ENCODE measurements at regions not wholly inside any gene's neighbourhood (a gene's known extent, or its start where the extent isn't known, plus 50 kb on each side); places are given as distances from the start of the nearest gene placed in this dataset.

DNA sequence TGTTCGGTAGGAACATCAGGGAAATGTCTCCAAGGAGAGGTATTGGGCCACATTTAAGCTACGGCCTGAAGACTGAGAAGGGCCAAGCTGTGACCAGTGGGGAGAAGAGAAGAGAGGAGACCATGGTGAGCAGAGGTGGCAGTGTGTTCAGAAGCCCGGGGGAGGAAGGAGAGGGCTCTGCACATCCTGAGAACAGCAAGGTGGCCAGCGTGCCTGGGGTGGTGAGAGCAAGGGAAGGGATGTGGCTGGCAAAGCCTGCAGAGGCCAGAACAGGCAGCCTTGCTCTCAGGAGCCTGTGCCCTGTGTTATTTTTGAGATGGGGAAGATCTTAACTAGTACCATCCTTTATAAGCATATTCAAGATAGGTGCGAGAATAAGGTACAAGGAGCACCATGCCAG is 933.5 kb upstream of the EEF2KMT start:
- DNase-seq (ENCODE audit: low spot score) (no peak), ATAC-seq (no peak), FAIRE-seq (no peak)
- no peak overlapping the region for H3K4me3 ChIP-seq (replicated peaks in 1 of 3; ENCODE audit: insufficient read depth in 1 of 3, low read depth in 2 of 3, low read length in 3 of 3)
- no peaks in the 10 kb centered on the region for H3K4me1 ChIP-seq (ENCODE audit: insufficient read depth, low read length)
- no peak for TF ChIP-seq ZNF660 (CRISPR knock-in tag; IDR thresholded peaks at IDR 0.05; ENCODE audit: borderline replicate concordance, low read depth)
- TF ChIP-seq ZNF460 (CRISPR knock-in tag; IDR thresholded peaks at IDR 0.05; ENCODE audit: borderline replicate concordance): no peak
- no peak for TF ChIP-seq FOXK2 (IDR thresholded peaks at IDR 0.05)
- no peak for TF ChIP-seq RXRB (CRISPR knock-in tag; IDR thresholded peaks at IDR 0.05; ENCODE audit: borderline replicate concordance)
- no peak for TF ChIP-seq MEIS2 (CRISPR knock-in tag; IDR thresholded peaks at IDR 0.05)
- no peak for TF ChIP-seq GTF3A (CRISPR knock-in tag; conservative IDR thresholded peaks at IDR 0.05)
- TF ChIP-seq, protein P1, sequence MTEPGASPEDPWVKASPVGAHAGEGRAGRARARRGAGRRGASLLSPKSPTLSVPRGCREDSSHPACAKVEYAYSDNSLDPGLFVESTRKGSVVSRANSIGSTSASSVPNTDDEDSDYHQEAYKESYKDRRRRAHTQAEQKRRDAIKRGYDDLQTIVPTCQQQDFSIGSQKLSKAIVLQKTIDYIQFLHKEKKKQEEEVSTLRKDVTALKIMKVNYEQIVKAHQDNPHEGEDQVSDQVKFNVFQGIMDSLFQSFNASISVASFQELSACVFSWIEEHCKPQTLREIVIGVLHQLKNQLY (CRISPR knock-in tag; IDR thresholded peaks at IDR 0.05): no peak
- no peak for TF ChIP-seq XRCC5 (optimal IDR thresholded peaks at IDR 0.05; ENCODE audit: low read length)
- TF ChIP-seq PAWR (CRISPR knock-in tag; IDR thresholded peaks at IDR 0.05; ENCODE audit: borderline replicate concordance): no peak
- TF ChIP-seq, protein P2, sequence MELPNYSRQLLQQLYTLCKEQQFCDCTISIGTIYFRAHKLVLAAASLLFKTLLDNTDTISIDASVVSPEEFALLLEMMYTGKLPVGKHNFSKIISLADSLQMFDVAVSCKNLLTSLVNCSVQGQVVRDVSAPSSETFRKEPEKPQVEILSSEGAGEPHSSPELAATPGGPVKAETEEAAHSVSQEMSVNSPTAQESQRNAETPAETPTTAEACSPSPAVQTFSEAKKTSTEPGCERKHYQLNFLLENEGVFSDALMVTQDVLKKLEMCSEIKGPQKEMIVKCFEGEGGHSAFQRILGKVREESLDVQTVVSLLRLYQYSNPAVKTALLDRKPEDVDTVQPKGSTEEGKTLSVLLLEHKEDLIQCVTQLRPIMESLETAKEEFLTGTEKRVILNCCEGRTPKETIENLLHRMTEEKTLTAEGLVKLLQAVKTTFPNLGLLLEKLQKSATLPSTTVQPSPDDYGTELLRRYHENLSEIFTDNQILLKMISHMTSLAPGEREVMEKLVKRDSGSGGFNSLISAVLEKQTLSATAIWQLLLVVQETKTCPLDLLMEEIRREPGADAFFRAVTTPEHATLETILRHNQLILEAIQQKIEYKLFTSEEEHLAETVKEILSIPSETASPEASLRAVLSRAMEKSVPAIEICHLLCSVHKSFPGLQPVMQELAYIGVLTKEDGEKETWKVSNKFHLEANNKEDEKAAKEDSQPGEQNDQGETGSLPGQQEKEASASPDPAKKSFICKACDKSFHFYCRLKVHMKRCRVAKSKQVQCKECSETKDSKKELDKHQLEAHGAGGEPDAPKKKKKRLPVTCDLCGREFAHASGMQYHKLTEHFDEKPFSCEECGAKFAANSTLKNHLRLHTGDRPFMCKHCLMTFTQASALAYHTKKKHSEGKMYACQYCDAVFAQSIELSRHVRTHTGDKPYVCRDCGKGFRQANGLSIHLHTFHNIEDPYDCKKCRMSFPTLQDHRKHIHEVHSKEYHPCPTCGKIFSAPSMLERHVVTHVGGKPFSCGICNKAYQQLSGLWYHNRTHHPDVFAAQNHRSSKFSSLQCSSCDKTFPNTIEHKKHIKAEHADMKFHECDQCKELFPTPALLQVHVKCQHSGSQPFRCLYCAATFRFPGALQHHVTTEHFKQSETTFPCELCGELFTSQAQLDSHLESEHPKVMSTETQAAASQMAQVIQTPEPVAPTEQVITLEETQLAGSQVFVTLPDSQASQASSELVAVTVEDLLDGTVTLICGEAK (IDR thresholded peaks at IDR 0.05): no peak
- TF ChIP-seq, protein P2 (CRISPR knock-in tag; IDR thresholded peaks at IDR 0.05): no peak
- TF ChIP-seq, protein P3, sequence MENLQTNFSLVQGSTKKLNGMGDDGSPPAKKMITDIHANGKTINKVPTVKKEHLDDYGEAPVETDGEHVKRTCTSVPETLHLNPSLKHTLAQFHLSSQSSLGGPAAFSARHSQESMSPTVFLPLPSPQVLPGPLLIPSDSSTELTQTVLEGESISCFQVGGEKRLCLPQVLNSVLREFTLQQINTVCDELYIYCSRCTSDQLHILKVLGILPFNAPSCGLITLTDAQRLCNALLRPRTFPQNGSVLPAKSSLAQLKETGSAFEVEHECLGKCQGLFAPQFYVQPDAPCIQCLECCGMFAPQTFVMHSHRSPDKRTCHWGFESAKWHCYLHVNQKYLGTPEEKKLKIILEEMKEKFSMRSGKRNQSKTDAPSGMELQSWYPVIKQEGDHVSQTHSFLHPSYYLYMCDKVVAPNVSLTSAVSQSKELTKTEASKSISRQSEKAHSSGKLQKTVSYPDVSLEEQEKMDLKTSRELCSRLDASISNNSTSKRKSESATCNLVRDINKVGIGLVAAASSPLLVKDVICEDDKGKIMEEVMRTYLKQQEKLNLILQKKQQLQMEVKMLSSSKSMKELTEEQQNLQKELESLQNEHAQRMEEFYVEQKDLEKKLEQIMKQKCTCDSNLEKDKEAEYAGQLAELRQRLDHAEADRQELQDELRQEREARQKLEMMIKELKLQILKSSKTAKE (CRISPR knock-in tag; IDR thresholded peaks at IDR 0.05; ENCODE audit: borderline replicate concordance): no peak
- TF ChIP-seq, protein P4, sequence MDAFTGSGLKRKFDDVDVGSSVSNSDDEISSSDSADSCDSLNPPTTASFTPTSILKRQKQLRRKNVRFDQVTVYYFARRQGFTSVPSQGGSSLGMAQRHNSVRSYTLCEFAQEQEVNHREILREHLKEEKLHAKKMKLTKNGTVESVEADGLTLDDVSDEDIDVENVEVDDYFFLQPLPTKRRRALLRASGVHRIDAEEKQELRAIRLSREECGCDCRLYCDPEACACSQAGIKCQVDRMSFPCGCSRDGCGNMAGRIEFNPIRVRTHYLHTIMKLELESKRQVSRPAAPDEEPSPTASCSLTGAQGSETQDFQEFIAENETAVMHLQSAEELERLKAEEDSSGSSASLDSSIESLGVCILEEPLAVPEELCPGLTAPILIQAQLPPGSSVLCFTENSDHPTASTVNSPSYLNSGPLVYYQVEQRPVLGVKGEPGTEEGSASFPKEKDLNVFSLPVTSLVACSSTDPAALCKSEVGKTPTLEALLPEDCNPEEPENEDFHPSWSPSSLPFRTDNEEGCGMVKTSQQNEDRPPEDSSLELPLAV (CRISPR knock-in tag; conservative IDR thresholded peaks at IDR 0.05; ENCODE audit: low read depth): no peak
- no peaks in the 10 kb centered on the region for H3K9me3 ChIP-seq (ENCODE audit: low read length)
- in situ Hi-C loops (cut with HindIII; ENCODE audit: extremely low pct_ligation_motif_present, low pct_unique_long_range_greater_than_20kb): no loop called here
- H3K9ac ChIP-seq (ENCODE audit: insufficient read depth, low read depth, low read length): no peak overlapping the region
- intact Hi-C loops (cut with micrococcal nuclease; ENCODE audit: unreplicated experiment): no loop called here
- ChIA-PET CTCF (ENCODE audit: low intra/inter-chr PET ratio, low total read pairs) (no interaction called here), POLR2A (no interaction called here)
- no TSS peak for BruUV-seq (replicated peaks)
- WGBS (ENCODE audit: low lambda C conversion rate): 10% methylated on average over 5 of the region's 5 CpGs
- H3K79me2 ChIP-seq (ENCODE audit: insufficient read depth, low read length): no peaks in the 10 kb centered on the region
- H3K27me3 ChIP-seq (ENCODE audit: control insufficient read depth in 1 of 2, insufficient read depth in 2 of 2, low read length in 2 of 2): no peaks in the 10 kb centered on the region
- H4K20me1 ChIP-seq (ENCODE audit: insufficient read depth, low read length): no peaks in the 10 kb centered on the region
- H2AFZ ChIP-seq (ENCODE audit: low read length): no peak overlapping the region
- H3K36me3 ChIP-seq (replicated peaks in 1 of 2; ENCODE audit: control insufficient read depth in 1 of 2, insufficient read depth in 2 of 2, low read length in 2 of 2): no peaks in the 10 kb centered on the region
- no peak overlapping the region for H3K4me2 ChIP-seq (ENCODE audit: low read depth, low read length)
- no peak overlapping the region for H3K27ac ChIP-seq (ENCODE audit: extremely low read length, insufficient read depth, low read length)

Data from HepG2 (cell line).